SK-MEL-5 (cell line): ENCODE measurements at regions not wholly inside any gene's neighbourhood (a gene's known extent, or its start where the extent isn't known, plus 50 kb on each side); places are given as distances from the start of the nearest gene placed in this dataset.

Source experiments
- DNase-seq: peaks from one replicate; pipeline ENCODE4 v3.0.0-alpha.2; 2016; ENCODE audit warnings: low read depth, low spot score
- in situ Hi-C: cut with HindIII; loops from 2 replicates; pipeline ENCODE4 v1.10.0; 2016; ENCODE audit warnings: low sequenced_read_pairs, high pct_unique_total_duplicates, low pct_unique_long_range_greater_than_20kb

DNA sequence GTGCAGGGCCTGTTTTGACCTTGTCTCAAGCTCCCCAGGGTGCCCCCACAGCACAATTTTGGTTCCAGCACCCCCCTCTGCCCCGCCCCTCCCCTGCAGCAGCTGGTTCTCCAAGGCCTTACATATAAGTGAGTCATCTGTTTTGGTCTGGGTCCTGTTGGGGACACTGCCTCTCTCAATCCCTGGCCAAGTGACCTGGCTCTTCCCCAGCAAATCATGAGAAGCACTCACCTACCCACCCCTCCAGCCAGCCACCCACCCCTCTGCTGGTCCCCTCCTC is 90.5 kb downstream of the INHBB start:
- DNase-seq = no peak
- in situ Hi-C loops = no loop called here

DNA sequence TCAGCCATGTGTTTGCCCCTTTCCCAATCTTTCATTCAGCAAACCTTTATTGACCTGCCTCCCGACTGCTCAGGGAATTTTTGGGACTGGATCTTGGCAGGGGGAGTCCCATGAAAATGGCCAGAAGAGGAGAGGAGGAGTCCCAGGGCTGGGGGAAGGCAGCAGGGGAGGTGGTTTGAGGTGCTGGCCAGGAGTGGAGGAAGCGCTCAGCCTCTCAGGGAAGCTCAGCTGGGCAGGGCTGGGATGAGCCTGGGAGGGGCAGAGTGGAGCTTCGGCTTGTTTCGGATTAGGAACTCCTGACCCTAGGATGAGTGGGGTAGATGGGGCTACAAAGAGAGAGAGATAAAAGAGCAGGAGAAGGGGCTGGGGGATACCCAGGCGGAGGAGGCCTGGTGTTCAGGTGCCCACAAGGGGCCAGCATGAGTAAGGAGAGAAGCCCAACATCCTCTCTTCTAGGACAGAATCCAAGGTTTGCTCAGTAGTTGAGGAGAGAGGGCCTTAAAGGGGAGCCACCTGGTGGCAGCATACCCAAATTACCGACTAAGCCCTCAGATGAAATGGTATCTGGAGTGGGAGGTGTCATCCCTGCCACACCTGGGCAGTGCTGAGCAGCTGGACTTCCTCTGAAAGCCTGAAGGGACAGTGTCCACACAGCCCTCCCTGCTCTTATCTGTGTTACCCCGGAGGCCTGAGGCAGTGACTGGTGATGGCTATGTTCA is 91.1 kb downstream of the INHBB start:
- in situ Hi-C loops = no loop called here
- peak; percentile 61 for DNase-seq

DNA sequence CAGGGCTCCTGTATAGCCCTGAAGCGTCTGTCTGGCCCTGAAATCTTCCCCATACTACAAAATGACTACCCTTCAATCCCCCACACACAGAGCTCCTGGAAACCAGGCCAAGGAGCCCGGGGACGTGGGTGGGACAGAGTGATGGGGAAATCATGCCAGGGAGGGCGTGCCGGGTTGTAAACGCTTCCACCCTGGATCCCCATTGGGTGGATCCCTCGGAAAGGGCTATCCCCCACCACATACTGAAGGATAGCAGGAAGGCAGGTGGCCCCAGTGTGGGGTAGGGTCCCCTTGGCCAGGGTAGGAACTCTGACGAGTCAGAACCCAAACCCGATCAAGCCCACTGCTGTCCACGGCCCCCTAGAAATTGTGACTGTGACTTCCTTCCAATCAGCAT is 91.7 kb downstream of the INHBB start:
- in situ Hi-C loops = no loop called here
- DNase-seq = no peak

DNA sequence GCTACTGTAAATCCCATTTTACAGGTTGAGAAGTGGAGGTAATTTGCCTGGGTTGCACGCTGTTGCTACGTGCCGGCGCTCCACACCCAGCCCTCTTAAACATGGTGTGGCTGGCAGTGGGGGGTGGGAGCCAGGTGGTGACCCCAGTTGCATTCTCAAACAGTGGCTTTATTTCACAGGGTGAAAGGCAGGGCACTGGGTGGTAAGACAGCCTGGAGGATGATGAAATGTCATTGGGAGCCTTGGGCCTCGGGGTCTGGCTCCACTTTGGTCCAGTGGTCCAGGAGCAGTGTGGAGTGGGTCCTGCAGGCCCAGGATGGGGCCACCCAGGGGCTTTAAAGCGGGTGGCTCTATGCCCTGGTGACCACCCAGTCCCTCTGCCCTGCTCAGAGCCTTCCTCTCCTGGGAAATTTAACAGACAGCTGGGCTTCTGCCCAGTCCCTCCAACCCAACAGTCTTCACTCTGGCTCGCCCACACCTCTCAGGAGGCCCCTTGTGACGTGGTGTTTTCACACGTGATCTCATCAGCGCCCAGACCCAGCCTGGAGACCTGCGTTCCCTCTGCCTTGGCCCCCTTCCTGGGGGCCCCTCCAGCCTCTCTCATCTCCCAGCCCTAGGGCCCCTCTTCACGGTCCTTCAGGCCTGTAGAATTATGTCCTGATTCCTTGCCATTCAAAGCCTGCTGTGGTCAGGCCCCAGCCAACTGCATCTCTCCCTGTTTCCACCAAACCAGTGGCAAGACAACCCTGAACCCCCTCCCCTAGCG is 92.5 kb downstream of the INHBB start:
- in situ Hi-C loops = no loop called here
- no peak for DNase-seq

DNA sequence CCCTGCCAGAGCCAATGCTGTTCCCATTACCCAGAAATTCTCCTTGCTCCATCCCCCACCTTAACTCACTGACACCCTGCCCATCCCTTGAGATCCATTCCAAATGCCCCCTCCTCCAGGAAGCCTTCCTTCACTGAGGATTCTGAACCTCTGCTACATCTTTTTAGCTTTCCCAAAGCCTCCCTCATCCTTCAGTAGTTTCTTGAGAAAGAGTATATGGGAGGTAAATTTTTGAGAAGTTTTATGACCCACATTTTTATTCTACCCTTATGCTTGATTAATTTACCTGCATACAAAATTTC is 93.1 kb downstream of the INHBB start:
- DNase-seq = no peak
- in situ Hi-C loops = no loop called here

DNA sequence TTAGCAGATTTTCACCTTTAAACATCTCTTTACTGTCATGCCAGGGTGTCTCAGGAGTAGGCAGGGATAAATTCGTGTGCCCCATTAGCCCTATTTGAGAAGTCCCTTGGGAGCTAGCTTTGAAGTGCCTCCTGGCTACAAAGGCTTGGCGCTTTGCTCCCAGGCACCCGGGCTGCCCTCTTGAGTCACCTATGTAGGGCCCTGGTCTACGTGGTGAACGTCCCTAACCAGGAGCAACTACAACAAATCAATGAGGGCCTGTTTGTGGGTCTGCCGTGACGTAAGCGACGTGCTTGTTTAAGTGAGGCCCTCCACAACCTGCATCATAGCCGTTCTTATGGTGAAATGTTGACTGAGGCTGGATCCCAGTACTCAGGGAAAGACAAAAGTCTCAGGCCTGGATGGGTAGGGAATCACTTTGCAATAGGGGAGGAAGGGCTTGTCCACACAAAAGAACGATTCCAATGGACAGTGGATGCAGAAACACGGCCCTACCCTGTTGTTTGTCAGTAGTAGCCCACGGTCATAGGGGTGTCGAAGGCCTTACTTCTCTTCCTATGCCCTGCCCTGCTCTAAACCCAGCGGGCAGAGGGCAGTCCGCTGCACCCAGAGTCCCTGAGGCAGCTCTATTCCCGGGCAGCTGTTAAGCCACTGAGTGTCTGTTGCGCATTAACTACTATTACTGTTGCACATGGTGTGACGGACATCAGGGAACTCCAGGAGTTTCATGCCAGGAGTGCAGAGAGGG is 93.9 kb downstream of the INHBB start:
- in situ Hi-C loops = no loop called here
- DNase-seq = no peak

DNA sequence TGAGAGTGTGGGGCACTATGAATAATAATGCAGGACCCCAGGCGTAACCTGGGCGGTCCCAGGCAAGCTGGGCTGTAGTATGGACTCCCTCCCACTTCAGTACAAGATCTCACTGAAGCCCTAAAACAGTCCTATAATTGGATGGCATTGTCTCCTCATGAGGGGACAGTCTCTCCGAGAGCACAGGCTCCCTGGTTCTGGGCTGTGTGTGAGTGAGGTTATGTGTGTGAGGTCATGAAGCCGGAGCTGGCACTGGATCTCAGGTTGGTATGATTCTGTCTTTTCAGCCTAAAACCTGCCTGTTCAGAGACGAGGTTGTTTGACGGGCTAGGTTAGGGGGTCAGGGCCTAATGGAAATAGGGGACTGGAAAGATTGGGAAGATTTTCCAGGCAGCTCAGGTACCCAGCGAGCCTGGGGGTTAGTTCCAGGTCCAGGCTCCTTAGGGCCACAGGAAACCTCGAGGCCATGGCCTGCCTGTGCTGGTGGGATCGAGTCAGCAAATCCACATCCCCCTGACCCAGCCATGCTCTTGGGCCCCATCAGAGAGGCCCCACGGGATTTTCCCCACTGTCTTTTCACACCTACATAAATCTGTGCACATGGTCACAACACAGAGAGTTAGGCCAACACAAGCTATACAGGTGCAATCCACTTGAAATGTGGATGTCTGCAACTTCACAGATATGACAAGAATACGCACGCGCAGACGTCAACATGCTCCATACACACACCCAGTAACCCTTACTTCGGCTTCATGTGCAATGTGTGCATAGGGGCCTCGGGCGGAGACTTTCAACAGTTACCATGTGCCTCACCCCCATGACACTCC is 94.8 kb downstream of the INHBB start:
- DNase-seq = no peak
- in situ Hi-C loops = no loop called here

DNA sequence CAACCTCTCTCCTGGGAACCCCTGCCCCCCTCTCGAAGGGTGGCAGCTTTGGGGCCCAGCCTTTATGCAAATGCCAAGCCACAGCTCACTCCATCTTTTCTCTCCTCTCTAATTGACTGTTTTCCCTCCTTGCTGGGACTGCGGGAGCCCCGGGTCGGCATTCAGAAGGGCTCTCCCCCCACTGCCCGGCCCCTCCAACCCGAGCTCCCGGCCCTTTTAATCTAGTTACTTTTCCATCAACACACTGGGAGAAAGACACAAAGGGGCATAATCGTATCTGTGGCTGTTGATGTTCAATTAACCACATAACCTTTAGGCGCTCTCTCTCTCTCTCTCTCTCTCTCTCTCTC is 95.4 kb downstream of the INHBB start:
- DNase-seq = no peak

DNA sequence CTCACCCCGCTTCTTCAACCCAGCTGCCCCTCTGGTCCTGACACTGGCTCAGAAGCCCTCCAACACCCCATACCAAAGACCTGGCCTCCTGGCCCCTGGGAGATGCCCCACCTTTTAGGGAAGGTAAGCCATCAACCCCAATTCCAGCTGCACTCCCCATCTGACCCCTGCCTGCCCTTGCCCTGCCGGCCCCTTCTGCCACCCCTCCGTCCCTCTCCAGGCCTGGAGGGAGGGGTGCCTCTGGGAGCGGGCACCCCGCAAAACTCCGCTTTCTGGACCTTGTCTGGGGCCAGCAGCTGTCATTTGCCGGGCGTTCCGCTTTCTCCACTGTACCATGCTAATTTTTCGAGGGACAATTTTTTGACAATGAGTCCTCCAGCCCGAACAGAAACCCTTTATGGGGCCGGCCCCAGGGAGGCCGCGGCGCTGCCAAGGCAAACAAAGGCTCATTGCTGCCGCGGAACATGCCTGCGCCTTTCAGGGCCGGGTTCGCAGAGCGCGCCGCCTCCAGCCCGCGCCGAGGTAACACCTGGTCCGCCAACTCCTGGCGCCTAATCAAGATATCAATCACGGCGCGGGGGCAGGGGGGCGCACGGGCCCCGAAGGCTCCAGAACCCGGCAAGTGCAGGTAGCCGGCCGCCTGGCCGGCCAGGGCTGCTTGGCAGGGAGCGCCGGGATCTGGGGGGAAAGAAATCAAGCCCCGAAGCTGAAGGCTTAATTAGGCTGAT is 96.0 kb downstream of the INHBB start:
- in situ Hi-C loops = no loop called here
- DNase-seq = peak; percentile 17

More for the DNA sequence above, 95.4 kb downstream of the INHBB start:
- in situ Hi-C loops = no loop called here

DNA sequence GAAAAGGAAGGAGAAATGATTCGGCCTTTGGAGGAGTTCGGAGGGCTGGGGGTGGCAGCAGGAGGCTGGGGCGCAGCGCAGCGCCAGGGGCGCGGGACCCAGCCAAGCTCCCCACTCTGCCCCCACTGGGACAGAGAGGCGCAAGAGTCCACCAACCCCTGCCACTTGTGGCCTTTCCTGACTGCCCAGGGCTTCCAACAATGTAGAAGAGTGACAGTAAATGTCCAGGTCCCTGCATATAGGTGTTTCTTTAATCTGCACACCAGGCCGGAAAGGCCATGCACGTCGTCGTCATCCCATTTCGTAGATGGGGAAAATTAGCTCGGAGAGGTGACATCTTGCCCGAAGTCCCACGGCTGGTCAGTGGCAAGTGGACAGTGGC is 96.6 kb downstream of the INHBB start:
- no peak for DNase-seq
- in situ Hi-C loops = no loop called here

DNA sequence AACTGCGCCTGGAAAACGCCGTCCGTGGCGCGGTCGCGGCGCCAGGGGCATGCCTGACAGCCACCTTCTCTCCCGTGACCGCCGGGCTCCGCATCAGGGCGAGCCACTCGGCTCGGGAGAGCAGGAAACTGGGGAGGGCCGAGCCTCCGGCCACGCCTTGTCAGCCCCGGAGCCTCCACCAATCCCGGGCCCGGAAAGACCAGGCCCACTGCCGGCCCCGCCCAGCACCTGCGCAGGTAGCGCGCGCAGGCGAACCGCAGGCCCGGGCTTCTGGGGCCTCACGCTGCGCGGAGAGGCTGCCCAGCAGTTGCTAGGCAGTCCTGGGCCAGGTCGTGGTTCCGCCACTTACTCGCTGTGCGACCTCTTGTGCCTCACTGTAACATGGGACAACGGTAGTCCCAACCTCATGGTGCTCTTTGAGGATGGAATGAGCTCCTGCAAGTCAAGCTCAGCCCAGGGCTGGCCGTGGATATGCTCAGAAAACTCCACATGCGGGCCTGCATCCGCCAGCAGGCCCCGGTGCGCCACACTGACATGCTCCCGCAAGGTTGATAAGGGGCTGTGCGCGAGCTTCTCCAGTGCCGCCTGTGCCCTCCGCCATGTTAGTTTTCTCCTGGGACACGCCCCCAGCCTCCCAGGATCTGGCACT is 97.1 kb downstream of the INHBB start:
- in situ Hi-C loops = no loop called here
- no peak for DNase-seq

DNA sequence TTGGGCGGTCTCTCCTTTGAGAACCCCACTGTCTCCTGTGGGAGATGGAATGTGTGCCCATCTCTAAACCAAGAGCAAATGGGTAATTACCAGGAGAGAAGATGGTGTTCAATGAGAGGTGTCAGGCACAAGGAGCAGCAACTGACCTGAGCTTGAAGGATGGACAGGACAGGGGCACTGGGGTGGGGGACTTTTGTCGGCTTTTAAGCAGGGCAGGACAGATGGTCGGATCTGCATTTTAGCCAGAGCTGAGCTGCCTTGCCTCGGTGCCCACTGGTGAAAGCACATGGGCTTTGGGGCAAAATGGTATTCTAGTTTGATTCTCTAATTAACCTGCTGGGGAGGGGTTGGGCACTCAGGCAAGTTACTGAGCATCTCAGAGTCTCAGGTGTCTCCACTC is 98.0 kb downstream of the INHBB start:
- in situ Hi-C loops = no loop called here
- no peak for DNase-seq

DNA sequence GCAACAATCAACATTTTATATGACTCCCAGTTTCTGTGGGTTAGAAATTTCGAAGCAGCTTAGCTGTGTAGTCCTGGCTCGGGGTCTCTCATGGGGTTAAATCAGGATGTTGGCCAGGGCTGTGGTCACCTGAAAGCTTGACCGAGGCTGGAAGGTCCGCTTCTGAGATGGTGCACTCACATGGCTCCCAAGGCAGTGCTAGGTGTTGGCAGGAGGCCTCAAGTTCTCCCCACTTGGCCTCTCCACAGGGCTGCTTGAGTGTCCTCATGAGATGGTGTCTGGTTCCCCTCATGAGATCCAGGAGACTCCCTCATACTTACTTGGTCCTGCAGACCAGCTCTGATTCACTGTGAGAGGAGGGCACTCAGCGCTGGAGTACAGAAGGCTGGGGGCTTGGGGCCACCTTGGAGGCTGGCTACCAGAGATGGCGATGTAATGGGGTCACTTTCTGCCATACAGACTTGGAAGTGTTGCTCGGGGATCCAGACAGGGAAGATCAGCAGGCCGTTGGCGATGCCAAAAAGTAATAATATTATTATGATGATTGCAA is 98.8 kb downstream of the INHBB start:
- in situ Hi-C loops = no loop called here

DNA sequence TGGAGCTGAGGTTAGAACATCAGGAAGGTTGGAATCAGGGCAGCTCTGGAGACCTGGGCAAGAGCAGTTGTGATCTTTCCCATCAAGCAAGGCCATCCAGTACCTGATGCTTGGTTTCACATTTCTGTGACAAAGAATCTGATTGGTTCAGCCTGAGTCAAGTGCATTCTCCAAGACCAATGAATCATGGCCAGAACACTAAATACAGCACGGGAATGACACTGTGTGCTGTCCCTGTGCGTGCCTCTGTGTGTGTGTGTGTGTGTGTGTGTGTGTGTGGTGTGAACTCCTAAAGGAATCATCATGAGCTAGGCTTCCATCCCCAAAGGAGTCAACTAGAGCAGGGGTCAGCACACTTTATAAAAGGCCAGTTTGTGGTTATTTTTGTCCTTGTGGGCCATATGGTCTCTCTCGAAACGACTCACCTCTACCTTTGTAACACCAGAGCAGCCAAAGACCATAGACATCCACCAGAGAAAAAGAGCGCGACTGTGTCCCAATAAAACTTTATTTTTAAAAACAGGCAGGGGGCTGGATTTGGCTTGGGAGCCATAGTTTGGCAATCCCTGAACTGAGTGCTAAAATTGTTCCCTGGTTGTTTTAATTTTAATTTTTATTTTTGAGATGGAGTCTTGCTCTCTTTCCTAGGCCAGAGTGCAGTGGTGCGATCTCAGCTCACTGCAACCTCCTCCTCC is 99.7 kb downstream of the INHBB start:
- peak; percentile 6 for DNase-seq
- in situ Hi-C loops = no loop called here

More for the DNA sequence above, 98.8 kb downstream of the INHBB start:
- DNase-seq = no peak

DNA sequence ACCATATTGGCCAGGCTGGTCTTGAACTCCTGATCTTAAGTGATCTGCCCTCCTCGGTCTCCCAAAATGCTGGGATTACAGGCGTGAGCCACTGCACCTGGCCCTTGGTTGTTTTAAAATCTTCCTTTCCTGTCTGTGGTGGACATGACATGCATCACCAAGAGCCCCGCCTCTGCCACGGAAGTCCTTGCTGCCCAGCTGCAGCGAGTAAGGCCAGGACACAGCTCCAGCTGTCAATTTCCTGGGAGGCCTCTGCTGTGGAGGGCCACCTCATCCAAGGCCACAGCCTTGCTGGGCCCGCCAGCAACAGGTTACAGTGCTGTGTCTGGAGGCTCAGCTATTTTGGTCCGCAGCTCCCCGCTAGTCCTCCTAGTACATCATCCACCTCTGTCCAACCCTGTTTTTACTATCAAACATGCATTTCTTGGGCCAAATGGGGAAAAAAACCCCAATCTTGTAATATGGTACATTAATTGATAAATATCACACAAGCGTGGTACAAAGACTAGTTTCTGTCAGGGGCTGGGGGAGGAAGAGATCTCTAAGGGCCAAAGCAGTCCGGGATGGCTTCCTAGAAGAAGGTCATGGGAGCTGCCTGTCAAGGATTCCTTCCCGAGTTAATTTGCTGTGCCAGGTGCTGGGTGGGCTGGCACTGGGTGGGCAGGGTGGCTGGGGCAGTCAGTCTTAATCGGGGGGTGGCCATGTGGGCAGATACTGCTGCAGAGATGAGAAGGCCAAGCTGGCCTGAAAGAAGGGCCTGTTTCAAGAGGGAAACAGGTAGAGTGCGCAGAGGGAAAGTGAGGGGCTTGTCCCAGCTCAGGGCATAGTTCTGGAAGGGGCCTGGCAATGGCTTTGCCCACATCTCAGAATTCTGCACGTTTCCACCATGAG is 100.5 kb downstream of the INHBB start:
- DNase-seq = no peak
- in situ Hi-C loops = no loop called here
